Endothelial cell (in vitro differentiated cells): ENCODE measurements at regions not wholly inside any gene's neighbourhood (a gene's known extent, or its start where the extent isn't known, plus 50 kb on each side); places are given as distances from the start of the nearest gene placed in this dataset.

Source experiments
- DNase-seq: peaks from one replicate; pipeline ENCODE4 v3.0.0; 2021; ENCODE audit warnings: low spot score
- H3K27ac Mint-ChIP-seq: one replicate; pipeline ENCODE4 v1.8.0; 2021; ENCODE audit warnings: mixed read lengths, inconsistent platforms; ENCODE audit not compliant: unreplicated experiment
- H3K27me3 Mint-ChIP-seq: one replicate; pipeline ENCODE4 v1.8.0; 2021; ENCODE audit warnings: mild to moderate bottlenecking, moderate library complexity, mixed read lengths, inconsistent platforms; ENCODE audit not compliant: unreplicated experiment
- H3K36me3 Mint-ChIP-seq: one replicate; pipeline ENCODE4 v1.8.0; 2021; ENCODE audit warnings: mild to moderate bottlenecking, low read depth, mixed read lengths, inconsistent platforms; ENCODE audit not compliant: unreplicated experiment
- H3K4me1 Mint-ChIP-seq: one replicate; pipeline ENCODE4 v1.8.0; 2021; ENCODE audit warnings: mild to moderate bottlenecking, mixed read lengths, inconsistent platforms; ENCODE audit not compliant: unreplicated experiment
- H3K4me3 Mint-ChIP-seq: one replicate; pipeline ENCODE4 v1.8.0; 2021; ENCODE audit warnings: mild to moderate bottlenecking, mixed read lengths, inconsistent platforms; ENCODE audit not compliant: unreplicated experiment
- H3K9me3 Mint-ChIP-seq: one replicate; pipeline ENCODE4 v1.8.0; 2021; ENCODE audit warnings: mixed read lengths, inconsistent platforms; ENCODE audit not compliant: unreplicated experiment
- TF ChIP-seq, protein P1 (sequence below): fragments of 200-600 bp; sonication (generic); IDR thresholded peaks from one replicate; pipeline ENCODE4 v1.5.0; 2021; ENCODE audit warnings: antibody characterized with exemption; ENCODE audit not compliant: unreplicated experiment

DNA sequence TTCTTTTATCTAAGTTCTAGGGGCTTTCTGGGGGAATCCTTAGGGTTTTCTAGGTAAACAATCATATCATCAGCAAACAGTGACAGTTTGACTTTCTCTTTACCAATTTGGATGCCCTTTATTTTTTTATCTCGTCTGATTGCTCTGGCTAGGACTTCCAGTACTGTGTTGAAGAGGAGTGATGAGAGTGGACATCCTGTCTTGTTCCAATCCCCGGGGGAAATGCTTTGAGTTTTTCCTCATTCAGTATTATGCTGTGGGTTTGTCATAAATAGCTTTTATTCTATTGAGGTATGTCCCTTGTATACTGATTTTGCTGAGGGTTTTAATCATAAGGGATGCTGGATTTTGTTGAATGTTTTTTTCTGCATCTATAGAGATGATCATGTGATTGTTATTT is 549.5 kb downstream of the EPHA4 start:
- Mint-ChIP-seq H3K4me3 (no peak overlapping the region), H3K4me1 (peaks cover 16% of the 10 kb centered on the region), H3K27me3 (no peaks in the 10 kb centered on the region), H3K9me3 (no peaks in the 10 kb centered on the region), H3K27ac (no peak overlapping the region), H3K36me3 (peaks cover 10% of the 10 kb centered on the region)
- no peak for DNase-seq
- TF ChIP-seq, protein P1, sequence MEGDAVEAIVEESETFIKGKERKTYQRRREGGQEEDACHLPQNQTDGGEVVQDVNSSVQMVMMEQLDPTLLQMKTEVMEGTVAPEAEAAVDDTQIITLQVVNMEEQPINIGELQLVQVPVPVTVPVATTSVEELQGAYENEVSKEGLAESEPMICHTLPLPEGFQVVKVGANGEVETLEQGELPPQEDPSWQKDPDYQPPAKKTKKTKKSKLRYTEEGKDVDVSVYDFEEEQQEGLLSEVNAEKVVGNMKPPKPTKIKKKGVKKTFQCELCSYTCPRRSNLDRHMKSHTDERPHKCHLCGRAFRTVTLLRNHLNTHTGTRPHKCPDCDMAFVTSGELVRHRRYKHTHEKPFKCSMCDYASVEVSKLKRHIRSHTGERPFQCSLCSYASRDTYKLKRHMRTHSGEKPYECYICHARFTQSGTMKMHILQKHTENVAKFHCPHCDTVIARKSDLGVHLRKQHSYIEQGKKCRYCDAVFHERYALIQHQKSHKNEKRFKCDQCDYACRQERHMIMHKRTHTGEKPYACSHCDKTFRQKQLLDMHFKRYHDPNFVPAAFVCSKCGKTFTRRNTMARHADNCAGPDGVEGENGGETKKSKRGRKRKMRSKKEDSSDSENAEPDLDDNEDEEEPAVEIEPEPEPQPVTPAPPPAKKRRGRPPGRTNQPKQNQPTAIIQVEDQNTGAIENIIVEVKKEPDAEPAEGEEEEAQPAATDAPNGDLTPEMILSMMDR: no peak

DNA sequence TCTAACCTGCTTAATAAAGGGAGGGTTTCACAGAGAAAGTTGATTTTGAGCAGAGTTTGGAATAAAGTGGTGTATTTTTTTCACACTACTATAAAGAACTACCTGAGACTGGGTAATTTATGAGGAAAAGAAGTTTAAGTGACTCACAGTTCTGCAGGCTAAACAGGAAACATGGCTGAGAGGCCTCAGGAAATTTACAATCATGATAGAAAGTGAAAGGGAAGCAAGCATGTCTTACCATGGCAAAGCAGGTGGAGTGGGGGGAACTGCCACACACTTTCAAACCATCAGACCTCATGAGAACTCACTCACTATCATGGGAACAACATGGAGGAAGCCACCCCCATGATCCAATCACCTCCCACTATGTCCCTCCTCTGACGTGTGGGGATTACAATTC is 546.7 kb downstream of the EPHA4 start:
- DNase-seq: no peak
- no peaks in the 10 kb centered on the region for H3K9me3 Mint-ChIP-seq
- TF ChIP-seq, protein P1: no peak
- peaks cover 10% of the 10 kb centered on the region for H3K36me3 Mint-ChIP-seq
- peaks cover 16% of the 10 kb centered on the region for H3K4me1 Mint-ChIP-seq
- H3K27me3 Mint-ChIP-seq: no peaks in the 10 kb centered on the region
- no peak overlapping the region for H3K27ac Mint-ChIP-seq
- H3K4me3 Mint-ChIP-seq: no peak overlapping the region

DNA sequence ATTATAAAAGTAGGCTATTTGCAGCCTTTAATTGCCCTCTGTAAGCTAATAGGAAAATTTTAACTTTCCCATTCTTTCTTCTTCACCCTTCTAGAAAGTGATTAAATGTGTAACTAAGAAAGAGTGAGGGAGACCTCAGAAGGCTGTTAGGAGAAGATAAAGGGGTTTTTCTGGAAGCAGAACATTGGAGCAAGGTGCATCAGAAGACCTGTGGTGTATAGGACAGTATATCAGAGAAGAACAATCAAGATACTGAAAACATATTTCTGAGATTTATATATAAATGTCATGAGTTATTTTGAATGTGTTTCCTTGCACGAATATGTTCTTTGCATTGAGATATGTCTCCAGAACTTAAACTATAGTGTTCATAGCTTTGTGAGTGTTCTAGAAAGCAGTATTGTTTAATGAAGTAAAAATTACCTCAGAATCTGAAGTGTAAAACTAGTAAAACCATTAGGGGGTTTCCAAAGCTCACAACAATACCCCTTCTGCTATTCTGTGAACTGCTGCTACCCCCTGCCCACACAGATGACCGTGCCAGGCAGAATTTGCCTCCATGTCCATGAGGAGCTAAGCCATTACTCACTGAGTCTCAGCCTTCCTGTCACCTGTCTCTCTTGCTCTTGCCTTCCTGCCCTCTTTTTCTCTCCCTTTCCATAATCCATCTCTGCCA is 537.9 kb downstream of the EPHA4 start:
- DNase-seq: no peak
- TF ChIP-seq, protein P1: no peak
- Mint-ChIP-seq H3K4me3 (no peak overlapping the region), H3K36me3 (no peaks in the 10 kb centered on the region), H3K4me1 (peaks cover 2% of the 10 kb centered on the region), H3K27ac (no peak overlapping the region), H3K9me3 (no peaks in the 10 kb centered on the region), H3K27me3 (no peaks in the 10 kb centered on the region)

DNA sequence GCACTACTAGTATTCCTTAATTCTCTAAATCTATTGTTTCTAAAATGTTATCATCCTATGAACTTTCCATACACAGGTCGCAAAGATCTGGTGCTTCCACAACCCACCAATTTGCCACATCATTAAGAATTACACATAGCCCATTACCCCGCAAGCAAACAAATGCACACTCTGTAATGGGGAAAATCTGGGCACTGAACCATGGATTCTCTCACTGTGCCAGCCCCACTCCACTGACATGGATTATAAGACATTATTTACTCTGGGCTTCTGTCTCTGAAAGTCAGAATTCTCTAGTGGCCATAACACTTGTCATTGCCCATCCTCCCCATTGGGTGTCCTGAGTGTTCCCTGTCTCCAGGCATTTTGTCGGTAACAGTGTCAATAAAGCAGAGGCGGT is 537.1 kb downstream of the EPHA4 start:
- Mint-ChIP-seq H3K27ac (no peak overlapping the region), H3K9me3 (no peaks in the 10 kb centered on the region), H3K4me3 (no peak overlapping the region), H3K36me3 (no peaks in the 10 kb centered on the region), H3K4me1 (peaks cover 2% of the 10 kb centered on the region), H3K27me3 (peaks cover 1% of the 10 kb centered on the region)
- TF ChIP-seq, protein P1: no peak
- DNase-seq: no peak

DNA sequence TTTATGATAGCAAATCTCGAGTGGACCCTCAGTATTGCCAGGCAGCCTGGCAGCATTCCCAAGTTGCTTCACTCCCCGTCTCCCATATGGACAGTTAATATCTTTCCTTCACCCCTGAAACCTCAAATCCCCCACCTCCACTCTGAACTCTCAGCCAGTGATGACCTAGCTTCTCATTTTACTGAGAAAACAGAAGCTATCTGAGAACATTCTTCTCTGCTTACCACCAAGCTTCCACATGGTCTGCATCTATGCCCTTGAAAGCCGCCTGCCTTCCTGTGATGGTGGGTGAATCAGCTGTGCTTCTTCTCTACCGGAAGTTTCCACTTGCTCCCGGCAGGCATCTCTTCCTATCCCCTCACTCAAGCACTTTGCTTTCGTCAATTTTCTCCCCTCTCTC is 529.2 kb downstream of the EPHA4 start:
- Mint-ChIP-seq H3K4me3 (no peak overlapping the region), H3K27me3 (peaks cover 2% of the 10 kb centered on the region), H3K9me3 (no peaks in the 10 kb centered on the region), H3K36me3 (no peaks in the 10 kb centered on the region), H3K27ac (no peak overlapping the region), H3K4me1 (no peaks in the 10 kb centered on the region)
- TF ChIP-seq, protein P1: no peak
- no peak for DNase-seq
